ENCODE measurements at regions not wholly inside any gene's neighbourhood (a gene's known extent, or its start where the extent isn't known, plus 50 kb on each side); places are given as distances from the start of the nearest gene placed in this dataset.

GRCh38 chr1:30039354-30040080 is 683.9 kb downstream of the MATN1 start:
- TF ChIP-seq POLR2AphosphoS5 (IDR thresholded peaks at IDR 0.05; ENCODE audit: low read depth, low read length) (no peak), FOXP2 (optimal IDR thresholded peaks at IDR 0.05; ENCODE audit: borderline replicate concordance, extremely low read depth, extremely low read length, insufficient read depth) (no peak), SIN3A (IDR thresholded peaks at IDR 0.05; ENCODE audit: borderline replicate concordance, insufficient read depth, low read length) (no peak), REST (IDR thresholded peaks at IDR 0.05; ENCODE audit: insufficient read depth in 1 of 2, low read depth in 2 of 2, low read length in 2 of 2) (no peak), TAF1 (IDR thresholded peaks at IDR 0.05; ENCODE audit: borderline replicate concordance, insufficient read depth, low read length) (no peak)

- TF ChIP-seq TAF1 (IDR thresholded peaks at IDR 0.05; ENCODE audit: borderline replicate concordance, insufficient read depth, low read length), result no peak
- TF ChIP-seq POLR2AphosphoS5 (IDR thresholded peaks at IDR 0.05; ENCODE audit: low read depth, low read length), result no peak
- TF ChIP-seq SIN3A (IDR thresholded peaks at IDR 0.05; ENCODE audit: borderline replicate concordance, insufficient read depth, low read length), result no peak
- TF ChIP-seq FOXP2 (optimal IDR thresholded peaks at IDR 0.05; ENCODE audit: borderline replicate concordance, extremely low read depth, extremely low read length, insufficient read depth), result no peak
- no peak for TF ChIP-seq REST (IDR thresholded peaks at IDR 0.05; ENCODE audit: insufficient read depth in 1 of 2, low read depth in 2 of 2, low read length in 2 of 2)
Observed at GRCh38 chr1:30038134-30039025, 685.0 kb downstream of the MATN1 start.

GRCh38 chr1:30037251-30038118 is 685.9 kb downstream of the MATN1 start:
- TF ChIP-seq FOXP2 (optimal IDR thresholded peaks at IDR 0.05; ENCODE audit: borderline replicate concordance, extremely low read depth, extremely low read length, insufficient read depth), result no peak
- no peak for TF ChIP-seq REST (IDR thresholded peaks at IDR 0.05; ENCODE audit: insufficient read depth in 1 of 2, low read depth in 2 of 2, low read length in 2 of 2)
- no peak for TF ChIP-seq SIN3A (IDR thresholded peaks at IDR 0.05; ENCODE audit: borderline replicate concordance, insufficient read depth, low read length)
- no peak for TF ChIP-seq TAF1 (IDR thresholded peaks at IDR 0.05; ENCODE audit: borderline replicate concordance, insufficient read depth, low read length)
- TF ChIP-seq POLR2AphosphoS5 (IDR thresholded peaks at IDR 0.05; ENCODE audit: low read depth, low read length), result no peak

GRCh38 chr1:30036666-30037065 is 686.7 kb downstream of the MATN1 start:
- TF ChIP-seq SIN3A (IDR thresholded peaks at IDR 0.05; ENCODE audit: borderline replicate concordance, insufficient read depth, low read length) (no peak), POLR2AphosphoS5 (IDR thresholded peaks at IDR 0.05; ENCODE audit: low read depth, low read length) (no peak), FOXP2 (optimal IDR thresholded peaks at IDR 0.05; ENCODE audit: borderline replicate concordance, extremely low read depth, extremely low read length, insufficient read depth) (no peak), TAF1 (IDR thresholded peaks at IDR 0.05; ENCODE audit: borderline replicate concordance, insufficient read depth, low read length) (no peak), REST (IDR thresholded peaks at IDR 0.05; ENCODE audit: insufficient read depth in 1 of 2, low read depth in 2 of 2, low read length in 2 of 2) (no peak)

Data from PFSK-1 (cell line).